B cell (primary cell): ENCODE measurements at regions not wholly inside any gene's neighbourhood (a gene's known extent, or its start where the extent isn't known, plus 50 kb on each side); places are given as distances from the start of the nearest gene placed in this dataset.
A peak's percentile ranks its signal among the peaks of the same experiment; 100 is the strongest.

Source experiments
- ATAC-seq: fragments of 200-7000 bp; cut with Tn5 transposase; one replicate; pipeline ENCODE4 v1.10.0; 2021; ENCODE audit warnings: low read depth, mild to moderate bottlenecking, moderate number of reproducible peaks, moderate library complexity
- CTCF ChIA-PET: fragments of 350-600 bp; sonication (Branson Sonifier 250); formaldehyde crosslinking; loops from one replicate; lab custom pipeline; 2021; ENCODE audit warnings: antibody characterized with exemption, inconsistent platforms; lab: Charles Lee
- POLR2A ChIA-PET: fragments of 350-600 bp; sonication (Branson Sonifier 250); formaldehyde crosslinking; loops from one replicate; lab custom pipeline; 2021; ENCODE audit warnings: antibody characterized with exemption; lab: Charles Lee
- DNase-seq: peaks from one replicate; pipeline ENCODE4 v3.0.0; 2013
- H2AFZ ChIP-seq: 2 replicates; pipeline ENCODE4 v1.6.1; 2012; ENCODE audit warnings: mild to moderate bottlenecking, low read depth, low read length; ENCODE audit not compliant: insufficient read depth, poor library complexity, severe bottlenecking
- H3K27ac ChIP-seq, 2 donors: 1 replicate in 1 of 2; 2 replicates in 1 of 2; pipeline ENCODE4 v1.5.1; 2012 to 2013; ENCODE audit warnings: low read length in 2 of 2, mild to moderate bottlenecking in 2 of 2, moderate library complexity in 1 of 2
- H3K27me3 ChIP-seq, 4 experiments: fragments of 200-600 bp in 1 of 4; sonication (generic) in 1 of 4; replicated peaks in 1 of 4; 1 replicate in 2 of 4; 2 replicates in 2 of 4; pipeline versions ENCODE4 v1.6.1 to v1.7.0; 2013 to 2016; ENCODE audit warnings: low read length in 3 of 4, mild to moderate bottlenecking in 2 of 4, mixed read lengths in 1 of 4, moderate library complexity in 1 of 4; ENCODE audit not compliant: insufficient read depth in 4 of 4, control insufficient read depth in 3 of 4; ENCODE audit errors: control extremely low read depth in 1 of 4
- H3K36me3 ChIP-seq, 2 experiments: replicated peaks in 1 of 2; 1 replicate in 1 of 2; 2 replicates in 1 of 2; pipeline versions ENCODE4 v1.6.1 to v1.7.1; 2013; ENCODE audit warnings: low read length in 1 of 2; ENCODE audit not compliant: insufficient read depth in 2 of 2, control insufficient read depth in 1 of 2; ENCODE audit errors: control extremely low read depth in 1 of 2, extremely low read depth in 1 of 2
- H3K4me1 ChIP-seq, 2 donors: fragments of 200-600 bp in 1 of 2; sonication (generic) in 1 of 2; 1 replicate in 1 of 2; 2 replicates in 1 of 2; pipeline versions ENCODE4 v1.5.1 to v1.6.1; 2013 to 2017; ENCODE audit warnings: low read length in 2 of 2; ENCODE audit not compliant: control insufficient read depth in 2 of 2, insufficient read depth in 2 of 2
- H3K4me2 ChIP-seq: replicated peaks from 2 replicates; pipeline ENCODE3; 2012; ENCODE audit warnings: mild to moderate bottlenecking, low read depth, low read length; ENCODE audit not compliant: poor library complexity, severe bottlenecking
- H3K4me3 ChIP-seq, 5 experiments: fragments of 200-600 bp in 1 of 5; sonication (generic) in 1 of 5; 1 replicate in 3 of 5; 2 replicates in 2 of 5; pipeline versions ENCODE4 v1.5.1 to v1.7.0; 2011 to 2016; ENCODE audit warnings: low read length in 4 of 5, mild to moderate bottlenecking in 4 of 5, low read depth in 2 of 5, control low read depth in 1 of 5, moderate library complexity in 1 of 5; ENCODE audit not compliant: insufficient read depth in 1 of 5; ENCODE audit errors: control extremely low read depth in 1 of 5, extremely low read depth in 1 of 5
- H3K79me2 ChIP-seq: fragments of 200-600 bp; sonication (generic); one replicate; pipeline ENCODE4 v1.6.0; 2016; ENCODE audit warnings: low read length; ENCODE audit not compliant: control insufficient read depth, insufficient read depth
- H3K9ac ChIP-seq: fragments of 200-600 bp; sonication (generic); 2 replicates; pipeline ENCODE4 v1.6.1; 2017; ENCODE audit warnings: mild to moderate bottlenecking, low read length, moderate library complexity
- H3K9me3 ChIP-seq, 3 donors: one replicate each; pipeline versions ENCODE4 v1.6.1 to v1.7.1; 2013; ENCODE audit warnings: low read length in 2 of 3; ENCODE audit not compliant: control insufficient read depth in 2 of 3, insufficient read depth in 1 of 3; ENCODE audit errors: control extremely low read depth in 1 of 3
- H4K20me1 ChIP-seq: 2 replicates; pipeline ENCODE4 v1.6.0; 2012; ENCODE audit warnings: mild to moderate bottlenecking, low read length; ENCODE audit not compliant: insufficient read depth, control insufficient read depth, poor library complexity, severe bottlenecking
- H3K27ac Mint-ChIP-seq: one replicate; pipeline ENCODE4 v1.8.0; 2021; ENCODE audit warnings: mixed read lengths
- H3K27me3 Mint-ChIP-seq: one replicate; pipeline ENCODE4 v1.8.0; 2021; ENCODE audit warnings: mixed read lengths
- H3K4me1 Mint-ChIP-seq: one replicate; pipeline ENCODE4 v1.8.0; 2021; ENCODE audit warnings: mixed read lengths
- H3K4me3 Mint-ChIP-seq: one replicate; pipeline ENCODE4 v1.8.0; 2021; ENCODE audit warnings: mixed read lengths
- H3K9me3 Mint-ChIP-seq: one replicate; pipeline ENCODE4 v1.8.0; 2022; ENCODE audit warnings: mixed read lengths; ENCODE audit not compliant: insufficient read depth
- EZH2 ChIP-seq: IDR thresholded peaks from 2 replicates; pipeline ENCODE4 v1.6.1; 2012; ENCODE audit warnings: borderline replicate concordance, low read depth, mild to moderate bottlenecking, moderate library complexity, low read length; ENCODE audit not compliant: insufficient read depth, poor library complexity, severe bottlenecking
- WGBS: methylation state at CpG from one replicate; pipeline ENCODE4 v1.1.5; 2013; ENCODE audit warnings: missing lambda C conversion rate; ENCODE audit not compliant: insufficient coverage; 5-methylcytosine and 5-hydroxymethylcytosine counted together
- intact Hi-C: fragments of 100-400 bp; cut with micrococcal nuclease; formaldehyde crosslinking; loops from one replicate; pipeline ENCODE4 v1.10.0; 2022
- TF ChIP-seq, protein P1 (sequence below): fragments of 200-600 bp; IDR thresholded peaks from one replicate; pipeline ENCODE4 v1.8.0; 2022; ENCODE audit warnings: antibody characterized with exemption, mild to moderate bottlenecking

DNA sequence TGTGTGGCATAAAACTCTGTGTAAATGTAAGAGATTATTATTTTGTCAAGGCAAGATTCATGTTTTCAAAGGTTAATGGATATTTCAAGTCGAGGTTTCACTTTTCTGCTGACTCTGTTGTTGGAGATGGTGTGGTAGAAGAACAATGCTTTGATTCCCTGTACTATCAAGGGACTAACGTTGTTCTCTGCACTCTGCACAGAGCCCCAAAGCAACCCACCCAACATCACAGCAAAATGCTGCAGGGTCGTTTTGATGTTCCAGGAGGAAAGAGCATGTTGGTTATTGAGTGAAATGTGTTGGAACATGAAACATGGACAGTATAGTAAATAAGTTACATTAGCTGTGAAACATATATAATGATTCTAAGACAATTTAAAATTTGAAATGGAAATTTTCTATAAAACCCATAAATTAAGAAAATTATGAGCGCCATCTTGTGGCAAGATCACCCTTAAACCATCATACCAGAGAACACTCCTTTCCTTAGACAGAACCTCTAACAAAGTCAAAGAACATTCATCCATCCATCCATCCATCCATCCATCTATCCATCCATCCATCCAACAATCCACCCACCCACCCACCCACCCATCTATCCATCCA is 164.4 kb upstream of the ZBED5 start:
- CTCF ChIA-PET = interaction anchor here (1.0 to 8.0 kb wide), 25 partner anchors 14 to 766 kb away, joined by 3 to 155 read pairs (median 9); no protein-coding TSS in a partner anchor
- no peak overlapping the region for H3K27ac ChIP-seq
- peaks cover 6% of the 10 kb centered on the region for H3K27me3 Mint-ChIP-seq
- POLR2A ChIA-PET = no interaction called here
- no peak overlapping the region for H3K27ac Mint-ChIP-seq
- peaks cover 8% of the 10 kb centered on the region for H3K4me1 Mint-ChIP-seq
- no peak for TF ChIP-seq EZH2
- TF ChIP-seq, protein P1, sequence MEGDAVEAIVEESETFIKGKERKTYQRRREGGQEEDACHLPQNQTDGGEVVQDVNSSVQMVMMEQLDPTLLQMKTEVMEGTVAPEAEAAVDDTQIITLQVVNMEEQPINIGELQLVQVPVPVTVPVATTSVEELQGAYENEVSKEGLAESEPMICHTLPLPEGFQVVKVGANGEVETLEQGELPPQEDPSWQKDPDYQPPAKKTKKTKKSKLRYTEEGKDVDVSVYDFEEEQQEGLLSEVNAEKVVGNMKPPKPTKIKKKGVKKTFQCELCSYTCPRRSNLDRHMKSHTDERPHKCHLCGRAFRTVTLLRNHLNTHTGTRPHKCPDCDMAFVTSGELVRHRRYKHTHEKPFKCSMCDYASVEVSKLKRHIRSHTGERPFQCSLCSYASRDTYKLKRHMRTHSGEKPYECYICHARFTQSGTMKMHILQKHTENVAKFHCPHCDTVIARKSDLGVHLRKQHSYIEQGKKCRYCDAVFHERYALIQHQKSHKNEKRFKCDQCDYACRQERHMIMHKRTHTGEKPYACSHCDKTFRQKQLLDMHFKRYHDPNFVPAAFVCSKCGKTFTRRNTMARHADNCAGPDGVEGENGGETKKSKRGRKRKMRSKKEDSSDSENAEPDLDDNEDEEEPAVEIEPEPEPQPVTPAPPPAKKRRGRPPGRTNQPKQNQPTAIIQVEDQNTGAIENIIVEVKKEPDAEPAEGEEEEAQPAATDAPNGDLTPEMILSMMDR = peak; percentile 77
- no peaks in the 10 kb centered on the region for H3K36me3 ChIP-seq
- WGBS = 86% methylated on average over 1 of the region's 4 CpGs
- intact Hi-C loops = loop anchor here (1.0 kb wide), 2 partner anchors 89 to 230 kb away; no protein-coding TSS in a partner anchor
- H3K4me3 ChIP-seq = no peak overlapping the region
- H3K9me3 ChIP-seq = no peaks in the 10 kb centered on the region
- DNase-seq (peak; percentile 56), ATAC-seq (no peak)
- no peaks in the 10 kb centered on the region for H4K20me1 ChIP-seq
- H3K79me2 ChIP-seq = no peaks in the 10 kb centered on the region
- no peaks in the 10 kb centered on the region for H3K9me3 Mint-ChIP-seq
- H2AFZ ChIP-seq = no peak overlapping the region
- H3K9ac ChIP-seq = no peak overlapping the region
- no peaks in the 10 kb centered on the region for H3K4me1 ChIP-seq
- peaks cover 0 to 3% (median 0%) of the 10 kb centered on the region in 4 experiments for H3K27me3 ChIP-seq
- H3K4me3 Mint-ChIP-seq = no peak overlapping the region
- H3K4me2 ChIP-seq = no peak overlapping the region

DNA sequence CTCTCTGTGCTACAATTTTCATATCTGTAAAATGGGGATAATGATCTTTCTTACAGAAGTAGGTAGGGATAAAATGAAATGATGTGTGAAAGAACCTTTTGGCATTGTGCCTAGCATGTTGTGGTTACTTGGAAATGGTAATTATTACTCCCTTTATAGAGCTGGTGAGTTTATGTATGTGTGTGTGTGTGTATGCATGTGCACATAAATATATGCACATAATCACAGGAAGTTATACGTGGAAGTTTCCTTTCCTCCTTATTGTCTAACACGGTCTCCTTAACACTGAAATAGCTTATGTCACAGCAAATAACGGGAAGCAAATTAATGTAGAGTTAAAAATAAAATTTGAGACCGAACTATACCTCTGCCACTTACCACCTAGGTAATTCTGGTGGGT is 163.7 kb upstream of the ZBED5 start:
- POLR2A ChIA-PET = interaction anchor here (0.7 kb wide), 1 partner anchor 89 kb away, joined by 3 read pairs; no protein-coding TSS in a partner anchor
- intact Hi-C loops = no loop called here
- no CpG with 5 or more reads among the region's 4 CpGs for WGBS
- ATAC-seq (no peak), DNase-seq (no peak)
- Histone ChIP-seq H3K4me3 (no peak overlapping the region), H4K20me1 (no peaks in the 10 kb centered on the region), H3K27me3 (peaks cover 0 to 3% (median 0%) of the 10 kb centered on the region in 4 experiments), H3K36me3 (no peaks in the 10 kb centered on the region), H3K27ac (no peak overlapping the region), H3K9me3 (no peaks in the 10 kb centered on the region), H3K79me2 (no peaks in the 10 kb centered on the region), H2AFZ (no peak overlapping the region), H3K4me1 (no peaks in the 10 kb centered on the region), H3K4me2 (no peak overlapping the region), H3K9ac (no peak overlapping the region)
- CTCF ChIA-PET = interaction anchor here (0.8 to 5.3 kb wide), 27 partner anchors 9 to 767 kb away, joined by 3 to 154 read pairs (median 4); partner anchors contain the start of gene CTR9
- Mint-ChIP-seq H3K4me1 (peaks cover 8% of the 10 kb centered on the region), H3K27me3 (peaks cover 6% of the 10 kb centered on the region), H3K9me3 (no peaks in the 10 kb centered on the region), H3K27ac (no peak overlapping the region), H3K4me3 (no peak overlapping the region)
- TF ChIP-seq, protein P1 = no peak
- TF ChIP-seq EZH2 = no peak
